ENCODE measurements at regions not wholly inside any gene's neighbourhood (a gene's known extent, or its start where the extent isn't known, plus 50 kb on each side); places are given as distances from the start of the nearest gene placed in this dataset.

- no peak for FAIRE-seq
- no peak overlapping the region for H3K4me3 ChIP-seq
- no peak overlapping the region for H2AFZ ChIP-seq (ENCODE audit: low read depth, low read length)
- ChIA-PET POLR2A (interaction anchor here (0.5 kb wide), 1 partner anchor 189 kb away, joined by 3 read pairs; no protein-coding TSS in a partner anchor), CTCF (ENCODE audit: low intra/inter-chr PET ratio) (no interaction called here)
- H3K9ac ChIP-seq (ENCODE audit: insufficient read depth in 1 of 2, low read depth in 2 of 2, low read length in 2 of 2) = no peak overlapping the region
- H3K4me2 ChIP-seq (ENCODE audit: insufficient read depth, low read length) = no peak overlapping the region
- intact Hi-C loops (cut with micrococcal nuclease) = no loop called here
- in situ Hi-C loops (cut with MboI) = no loop called here
- H3K27me3 ChIP-seq (ENCODE audit: control insufficient read depth in 2 of 2, insufficient read depth in 2 of 2, low read length in 2 of 2) = peaks cover 0 to 17% of the 10 kb centered on the region in 2 experiments; a peak in 3 of 5 replicates
- H3K9me1 ChIP-seq (ENCODE audit: control insufficient read depth, insufficient read depth, low read length) = no peaks in the 10 kb centered on the region
- H3K36me3 ChIP-seq (ENCODE audit: control insufficient read depth, insufficient read depth, low read length) = no peaks in the 10 kb centered on the region
- H3K9me3 ChIP-seq (replicated peaks; ENCODE audit: control insufficient read depth, insufficient read depth, low read depth, low read length) = no peaks in the 10 kb centered on the region
- WGBS (ENCODE audit: insufficient coverage, low coverage, missing lambda C conversion rate) = 0% methylated on average over 6 of the region's 6 CpGs
- H3K27ac ChIP-seq (ENCODE audit: extremely low read depth, low read depth, low read length) = no peak overlapping the region
- ATAC-seq = no peak
- TF ChIP-seq PTTG1 (tag; IDR thresholded peaks at IDR 0.05; ENCODE audit: low read depth) = no peak
- no TSS peak for BruUV-seq (replicated peaks)
- no peaks in the 10 kb centered on the region for H3K4me1 ChIP-seq (replicated peaks in 1 of 2; ENCODE audit: control insufficient read depth in 2 of 2, insufficient read depth in 2 of 2, low read length in 2 of 2)
- H4K20me1 ChIP-seq (replicated peaks; ENCODE audit: control insufficient read depth, insufficient read depth, low read length) = no peaks in the 10 kb centered on the region
- DNase-seq (ENCODE audit: extremely low read depth in 1 of 4, low spot score in 3 of 4) = no peak
- H3K79me2 ChIP-seq (ENCODE audit: control insufficient read depth, insufficient read depth, low read length) = no peaks in the 10 kb centered on the region
Measured at GRCh38 chr12:107377596-107378385, 284.4 kb upstream of the CRY1 start.

GRCh38 chr12:107378609-107379008 is 285.3 kb upstream of the CRY1 start:
- H3K4me1 ChIP-seq (replicated peaks in 1 of 2; ENCODE audit: control insufficient read depth in 2 of 2, insufficient read depth in 2 of 2, low read length in 2 of 2) = no peaks in the 10 kb centered on the region
- CTCF ChIA-PET (ENCODE audit: low intra/inter-chr PET ratio) = no interaction called here

More at GRCh38 chr12:107378609-107379008, 285.3 kb upstream of the CRY1 start:
- Histone ChIP-seq H3K4me3 (no peak overlapping the region), H3K4me2 (ENCODE audit: insufficient read depth, low read length) (no peak overlapping the region), H3K79me2 (ENCODE audit: control insufficient read depth, insufficient read depth, low read length) (no peaks in the 10 kb centered on the region), H3K36me3 (ENCODE audit: control insufficient read depth, insufficient read depth, low read length) (no peaks in the 10 kb centered on the region), H3K27ac (ENCODE audit: extremely low read depth, low read depth, low read length) (no peak overlapping the region), H2AFZ (ENCODE audit: low read depth, low read length) (no peak overlapping the region), H3K9me3 (replicated peaks; ENCODE audit: control insufficient read depth, insufficient read depth, low read depth, low read length) (no peaks in the 10 kb centered on the region), H3K27me3 (ENCODE audit: control insufficient read depth in 2 of 2, insufficient read depth in 2 of 2, low read length in 2 of 2) (peaks cover 0 to 11% of the 10 kb centered on the region in 2 experiments; a peak in 2 of 5 replicates), H3K9me1 (ENCODE audit: control insufficient read depth, insufficient read depth, low read length) (no peaks in the 10 kb centered on the region), H3K9ac (ENCODE audit: insufficient read depth in 1 of 2, low read depth in 2 of 2, low read length in 2 of 2) (no peak overlapping the region), H4K20me1 (replicated peaks; ENCODE audit: control insufficient read depth, insufficient read depth, low read length) (no peaks in the 10 kb centered on the region)
- POLR2A ChIA-PET = no interaction called here
- ATAC-seq (no peak), FAIRE-seq (no peak), DNase-seq (ENCODE audit: extremely low read depth in 1 of 4, low spot score in 3 of 4) (no peak)
- no peak for TF ChIP-seq PREB (CRISPR knock-in tag; IDR thresholded peaks at IDR 0.05)
- intact Hi-C loops (cut with micrococcal nuclease) = no loop called here
- 0% methylated on average over 4 of the region's 4 CpGs for WGBS (ENCODE audit: insufficient coverage, low coverage, missing lambda C conversion rate)
- BruUV-seq (replicated peaks) = no TSS peak
- in situ Hi-C loops (cut with MboI) = no loop called here
